Coronary artery (tissue), 2 donors: ENCODE measurements at regions not wholly inside any gene's neighbourhood (a gene's known extent, or its start where the extent isn't known, plus 50 kb on each side); places are given as distances from the start of the nearest gene placed in this dataset.

Experiments used
- DNase-seq: peaks from one replicate; pipeline ENCODE4 v3.0.0-alpha.2; 2017; ENCODE audit warnings: low spot score
- H3K27ac ChIP-seq, 2 donors: fragments of 200-600 bp; sonication (generic); one replicate each; pipeline ENCODE4 v1.5.1; 2016 to 2019
- H3K4me3 ChIP-seq: fragments of 200-600 bp; sonication (generic); 2 replicates; pipeline ENCODE4 v1.5.1; 2016; ENCODE audit warnings: mild to moderate bottlenecking, moderate library complexity
- CTCF ChIP-seq: fragments of 200-600 bp; sonication (generic); IDR thresholded peaks from one replicate; pipeline ENCODE4 v1.5.1; 2019; ENCODE audit warnings: antibody characterized with exemption

DNA sequence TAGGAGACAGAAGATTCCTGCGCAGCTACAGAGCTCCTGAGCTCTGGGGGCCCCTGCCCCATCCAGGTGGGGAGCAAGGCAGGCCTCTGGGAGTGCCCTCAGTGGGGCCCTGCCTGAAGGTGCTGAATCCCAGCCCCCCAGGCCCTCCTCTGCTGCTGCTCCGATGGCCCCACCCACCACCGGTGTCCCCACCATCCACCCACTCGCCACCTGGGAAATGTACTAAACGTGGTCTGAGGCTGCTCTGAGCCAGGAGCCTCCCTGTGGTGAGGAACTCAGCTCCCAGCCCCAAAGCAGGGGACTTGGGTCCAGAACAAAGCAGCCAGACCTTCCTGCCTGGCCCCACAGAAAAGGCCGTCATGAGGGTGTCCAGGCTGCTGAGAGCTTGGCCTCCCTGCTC, 289.4 kb downstream of the CTTN start:
- no peak for DNase-seq
- Histone ChIP-seq H3K27ac (no peak overlapping the region), H3K4me3 (no peak overlapping the region)
- no peak for TF ChIP-seq CTCF

- TF ChIP-seq CTCF: no peak
- H3K27ac ChIP-seq: no peak overlapping the region
- no peak for DNase-seq
- no peak overlapping the region for H3K4me3 ChIP-seq
These were observed 289.8 kb downstream of the CTTN start for GRCh38 chr11:70688142-70688541.

GRCh38 chr11:70689764-70690163, 291.4 kb downstream of the CTTN start:
- DNase-seq: no peak
- no peak overlapping the region for H3K4me3 ChIP-seq
- no peak overlapping the region for H3K27ac ChIP-seq
- TF ChIP-seq CTCF: no peak

DNA sequence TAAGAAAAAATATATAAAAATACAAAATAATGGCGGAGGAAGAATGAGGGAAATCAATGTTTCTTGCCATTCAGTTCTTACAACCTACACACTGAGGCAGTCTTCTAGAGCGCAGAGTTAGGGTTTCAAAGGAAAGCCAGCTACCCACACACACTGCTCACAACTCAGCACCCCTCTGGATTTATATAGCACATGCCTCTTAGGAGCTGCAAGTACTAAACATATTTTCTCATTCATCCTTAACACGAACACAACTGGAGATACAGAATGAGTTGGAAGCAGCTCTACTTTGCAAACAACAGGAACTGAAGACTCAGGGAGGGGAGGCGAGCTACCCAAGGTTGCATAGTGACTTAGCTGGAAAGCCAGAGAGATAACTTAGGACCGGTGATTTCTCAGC, 293.8 kb downstream of the CTTN start:
- Histone ChIP-seq H3K4me3 (no peak overlapping the region), H3K27ac (no peak overlapping the region)
- TF ChIP-seq CTCF: no peak
- DNase-seq: no peak

- Histone ChIP-seq H3K4me3 (no peak overlapping the region), H3K27ac (no peak overlapping the region)
- TF ChIP-seq CTCF: no peak
- DNase-seq: no peak
These were observed 296.0 kb downstream of the CTTN start for GRCh38 chr11:70694371-70694770.

DNA sequence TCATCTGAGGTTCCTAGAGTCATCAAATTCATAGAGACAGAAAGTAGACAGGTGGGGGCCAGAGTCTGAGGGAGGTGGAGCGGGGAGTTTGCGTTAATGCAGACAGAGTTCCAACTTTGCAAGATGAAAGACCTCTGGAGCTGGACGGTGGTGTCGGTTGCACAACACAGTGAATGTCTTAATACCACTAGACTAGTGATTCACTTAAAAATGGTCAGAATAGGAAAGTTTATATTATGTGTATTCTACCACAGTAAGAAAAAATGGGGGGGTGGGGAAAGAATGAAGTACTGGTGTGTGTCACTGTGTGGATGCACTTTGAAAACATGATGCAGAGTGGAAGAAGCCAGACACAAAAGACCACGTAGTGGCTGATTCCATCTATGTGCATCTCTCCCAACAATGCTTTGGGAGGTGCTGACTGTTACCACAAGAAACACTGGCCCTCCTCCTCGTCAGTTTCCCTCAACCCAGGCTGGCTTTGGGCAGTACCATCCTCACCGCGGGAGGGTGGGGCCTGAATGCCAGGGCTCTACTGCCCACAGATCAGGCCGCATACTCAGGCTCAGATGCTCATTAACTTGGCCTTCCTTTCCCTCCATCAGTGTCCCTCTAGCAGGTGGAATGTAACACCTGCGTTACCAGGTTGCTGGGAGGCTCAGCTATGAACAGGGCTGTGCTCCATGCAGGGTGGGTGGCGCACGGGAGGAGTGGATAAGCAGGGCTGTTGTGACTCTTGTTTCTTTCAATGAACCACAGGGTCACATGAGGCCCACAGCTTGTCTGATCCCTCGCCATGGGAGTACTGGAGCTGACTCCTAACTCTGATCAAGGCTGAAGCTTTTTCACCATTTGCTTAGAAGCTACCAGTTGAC, 297.0 kb downstream of the CTTN start:
- no peak for DNase-seq
- no peak overlapping the region for H3K27ac ChIP-seq
- no peak overlapping the region for H3K4me3 ChIP-seq
- no peak for TF ChIP-seq CTCF

- Histone ChIP-seq H3K4me3 (no peak overlapping the region), H3K27ac (no peak overlapping the region)
- no peak for TF ChIP-seq CTCF
- no peak for DNase-seq
These were observed 297.7 kb downstream of the CTTN start for GRCh38 chr11:70696076-70696475.
